Hepatocyte (in vitro differentiated cells): ENCODE measurements at regions not wholly inside any gene's neighbourhood (a gene's known extent, or its start where the extent isn't known, plus 50 kb on each side); places are given as distances from the start of the nearest gene placed in this dataset.

ENCODE experiments used
- CTCF ChIP-seq: fragments of 200-600 bp; sonication (generic); IDR thresholded peaks from 2 replicates; pipeline ENCODE4 v1.5.1; 2016; ENCODE audit warnings: antibody characterized with exemption, mild to moderate bottlenecking; ENCODE audit not compliant: poor library complexity
- EZH2 ChIP-seq: fragments of 200-600 bp; sonication (generic); IDR thresholded peaks from 2 replicates; pipeline ENCODE4 v1.6.1; 2016; ENCODE audit warnings: antibody characterized with exemption, mild to moderate bottlenecking, borderline replicate concordance

GRCh38 chr7:41813286-41813685, 110.4 kb upstream of the INHBA start:
- TF ChIP-seq CTCF (no peak), EZH2 (no peak)
